Body of pancreas (tissue), 4 donors: ENCODE measurements at regions not wholly inside any gene's neighbourhood (a gene's known extent, or its start where the extent isn't known, plus 50 kb on each side); places are given as distances from the start of the nearest gene placed in this dataset.

Source experiments
- CTCF ChIP-seq, 7 experiments: fragments of 450-650 bp in 4 of 7; fragments of 200-600 bp in 3 of 7; sonication (generic) in 3 of 7; IDR thresholded peaks; one replicate each; pipeline ENCODE4 v1.5.1; 2016 to 2019; ENCODE audit warnings: antibody characterized with exemption in 7 of 7
- POLR2A ChIP-seq, 3 donors: fragments of 450-650 bp; IDR thresholded peaks; one replicate each; pipeline ENCODE4 v1.6.1; 2016; ENCODE audit warnings: antibody characterized with exemption in 3 of 3, mild to moderate bottlenecking in 2 of 3

- TF ChIP-seq POLR2A (IDR thresholded peaks at IDR 0.05) (no peak), CTCF (IDR thresholded peaks at IDR 0.05) (no peak)
These were observed 331.5 kb upstream of the AKR1E2 start for GRCh38 chr10:4494551-4494950.
